Fibroblast of lung (primary cell): ENCODE measurements at regions not wholly inside any gene's neighbourhood (a gene's known extent, or its start where the extent isn't known, plus 50 kb on each side); places are given as distances from the start of the nearest gene placed in this dataset.

Source experiments
- DNase-seq, 2 donors: peaks; one replicate each; pipeline versions ENCODE4 v3.0.0 to v3.0.0-alpha.2; 2010; ENCODE audit warnings: low read depth in 2 of 2
- H2AFZ ChIP-seq: 2 replicates; pipeline ENCODE4 v1.5.1; 2012; ENCODE audit warnings: low read length, control low read depth, inconsistent platforms
- H3K27ac ChIP-seq: 2 replicates; pipeline ENCODE4 v1.5.1; 2011; ENCODE audit warnings: low read length, control low read depth; ENCODE audit not compliant: insufficient read depth
- H3K27me3 ChIP-seq: 2 replicates; pipeline ENCODE4 v1.5.1; 2011; ENCODE audit warnings: mild to moderate bottlenecking, low read length; ENCODE audit not compliant: control insufficient read depth, insufficient read depth
- H3K36me3 ChIP-seq: 2 replicates; pipeline ENCODE4 v1.5.1; 2011; ENCODE audit warnings: low read length; ENCODE audit not compliant: control insufficient read depth, insufficient read depth
- H3K4me1 ChIP-seq: 2 replicates; pipeline ENCODE4 v1.5.1; 2011; ENCODE audit warnings: low read length; ENCODE audit not compliant: control insufficient read depth, insufficient read depth; ENCODE audit errors: extremely low read depth
- H3K4me2 ChIP-seq: 2 replicates; pipeline ENCODE4 v1.5.1; 2011; ENCODE audit warnings: low read length, control low read depth; ENCODE audit not compliant: insufficient read depth; ENCODE audit errors: extremely low read depth
- H3K4me3 ChIP-seq, 4 experiments: fragments of 200-600 bp in 1 of 4; sonication (generic) in 1 of 4; replicated peaks in 1 of 4; 2 replicates each; pipeline ENCODE4 v1.5.1; 2011 to 2016; ENCODE audit warnings: low read length in 4 of 4, low read depth in 3 of 4, mild to moderate bottlenecking in 3 of 4, control low read depth in 2 of 4, inconsistent platforms in 1 of 4, mixed read lengths in 1 of 4; ENCODE audit not compliant: insufficient read depth in 1 of 4; ENCODE audit errors: control extremely low read depth in 1 of 4
- H3K79me2 ChIP-seq: 2 replicates; pipeline ENCODE4 v1.5.1; 2012; ENCODE audit warnings: mild to moderate bottlenecking, low read length, inconsistent platforms; ENCODE audit not compliant: control insufficient read depth, insufficient read depth
- H3K9ac ChIP-seq: 2 replicates; pipeline ENCODE4 v1.5.1; 2011; ENCODE audit warnings: mild to moderate bottlenecking, low read length, control low read depth; ENCODE audit not compliant: insufficient read depth
- H3K9me3 ChIP-seq: 2 replicates; pipeline ENCODE4 v1.5.1; 2012; ENCODE audit warnings: low read depth, low read length; ENCODE audit not compliant: control insufficient read depth, insufficient read depth
- H4K20me1 ChIP-seq: 2 replicates; pipeline ENCODE4 v1.5.1; 2011; ENCODE audit warnings: low read length; ENCODE audit not compliant: control insufficient read depth, insufficient read depth; ENCODE audit errors: extremely low read depth
- CTCF ChIP-seq, 2 donors: IDR thresholded peaks in 1 of 2; conservative IDR thresholded peaks in 1 of 2; 1 replicate in 1 of 2; 2 replicates in 1 of 2; pipeline ENCODE4 v1.5.1; 2011 to 2012; ENCODE audit warnings: low read length in 2 of 2, control low read depth in 1 of 2, inconsistent platforms in 1 of 2, low read depth in 1 of 2, mild to moderate bottlenecking in 1 of 2
- EZH2 ChIP-seq: IDR thresholded peaks from 2 replicates; pipeline ENCODE4 v1.5.1; 2012; ENCODE audit warnings: low read length, control low read depth, mild to moderate bottlenecking; ENCODE audit errors: missing control alignments

- Histone ChIP-seq H3K4me2 (no peak overlapping the region), H3K4me3 (no peak overlapping the region), H2AFZ (no peak overlapping the region), H3K27me3 (no peaks in the 10 kb centered on the region), H3K4me1 (no peaks in the 10 kb centered on the region), H4K20me1 (no peaks in the 10 kb centered on the region), H3K27ac (no peak overlapping the region), H3K9me3 (no peaks in the 10 kb centered on the region), H3K79me2 (no peaks in the 10 kb centered on the region), H3K36me3 (no peaks in the 10 kb centered on the region), H3K9ac (no peak overlapping the region)
- TF ChIP-seq EZH2 (no peak), CTCF (conservative IDR thresholded peaks at IDR 0.05 in 1 of 2, IDR thresholded peaks at IDR 0.05 in 1 of 2; ENCODE audit: low read depth in 1 of 2, low read length in 2 of 2) (no peak)
- no peak for DNase-seq
Observed at GRCh38 chrX:95629737-95630136, 1054.9 kb upstream of the DIAPH2 start.

GRCh38 chrX:95640226-95640625 is 1044.4 kb upstream of the DIAPH2 start:
- Histone ChIP-seq H4K20me1 (no peaks in the 10 kb centered on the region), H3K4me2 (no peak overlapping the region), H3K27ac (no peak overlapping the region), H3K4me3 (no peak overlapping the region), H3K9ac (no peak overlapping the region), H2AFZ (no peak overlapping the region), H3K4me1 (no peaks in the 10 kb centered on the region), H3K79me2 (no peaks in the 10 kb centered on the region), H3K9me3 (no peaks in the 10 kb centered on the region), H3K27me3 (no peaks in the 10 kb centered on the region), H3K36me3 (no peaks in the 10 kb centered on the region)
- no peak for DNase-seq
- no peak for TF ChIP-seq EZH2
- TF ChIP-seq CTCF (conservative IDR thresholded peaks at IDR 0.05 in 1 of 2, IDR thresholded peaks at IDR 0.05 in 1 of 2; ENCODE audit: low read depth in 1 of 2, low read length in 2 of 2): no peak

- Histone ChIP-seq H2AFZ (no peak overlapping the region), H3K27ac (no peak overlapping the region), H3K4me2 (no peak overlapping the region), H3K27me3 (no peaks in the 10 kb centered on the region), H3K4me1 (no peaks in the 10 kb centered on the region), H4K20me1 (no peaks in the 10 kb centered on the region), H3K4me3 (no peak overlapping the region), H3K9me3 (no peaks in the 10 kb centered on the region), H3K9ac (no peak overlapping the region), H3K79me2 (no peaks in the 10 kb centered on the region), H3K36me3 (no peaks in the 10 kb centered on the region)
- DNase-seq: no peak
- TF ChIP-seq CTCF (conservative IDR thresholded peaks at IDR 0.05 in 1 of 2, IDR thresholded peaks at IDR 0.05 in 1 of 2; ENCODE audit: low read depth in 1 of 2, low read length in 2 of 2) (no peak), EZH2 (no peak)
Observed at GRCh38 chrX:95645738-95646137, 1038.9 kb upstream of the DIAPH2 start.
